Neural cell (in vitro differentiated cells): ENCODE measurements at regions not wholly inside any gene's neighbourhood (a gene's known extent, or its start where the extent isn't known, plus 50 kb on each side); places are given as distances from the start of the nearest gene placed in this dataset.

Source experiments
- EP300 ChIP-seq: fragments of 450-650 bp; conservative IDR thresholded peaks from 2 replicates; pipeline ENCODE4 v1.6.1; 2014; ENCODE audit warnings: antibody characterized with exemption, mild to moderate bottlenecking, moderate library complexity; ENCODE audit not compliant: poor library complexity, severe bottlenecking
- EZH2 ChIP-seq: fragments of 200-600, 300-800 bp; shearing (Covaris generic), sonication (generic); IDR thresholded peaks from 2 replicates; pipeline ENCODE4 v1.6.1; 2014; ENCODE audit warnings: antibody characterized with exemption, low read length, borderline replicate concordance, mild to moderate bottlenecking; ENCODE audit not compliant: insufficient read depth, poor library complexity, severe bottlenecking
- MXI1 ChIP-seq: fragments of 450-650 bp; conservative IDR thresholded peaks from 2 replicates; pipeline ENCODE4 v1.6.1; 2014; ENCODE audit warnings: antibody characterized with exemption, mild to moderate bottlenecking; ENCODE audit not compliant: poor library complexity, severe bottlenecking
- POLR2AphosphoS5 ChIP-seq: IDR thresholded peaks from 2 replicates; pipeline ENCODE4 v1.6.1; 2012
- REST ChIP-seq: IDR thresholded peaks from 2 replicates; pipeline ENCODE4 v1.6.1; 2012; ENCODE audit warnings: borderline replicate concordance
- SMC3 ChIP-seq: fragments of 450-650 bp; conservative IDR thresholded peaks from 2 replicates; pipeline ENCODE4 v1.6.1; 2014; ENCODE audit warnings: antibody characterized with exemption, mild to moderate bottlenecking, moderate library complexity; ENCODE audit not compliant: poor library complexity
- TAF1 ChIP-seq: IDR thresholded peaks from 2 replicates; pipeline ENCODE4 v1.6.1; 2012; ENCODE audit warnings: low read depth
- TF ChIP-seq, protein P1 (sequence below): fragments of 450-650 bp; IDR thresholded peaks from 2 replicates; pipeline ENCODE4 v1.5.1; 2014; ENCODE audit warnings: antibody characterized with exemption, mild to moderate bottlenecking, moderate library complexity; ENCODE audit not compliant: poor library complexity, severe bottlenecking

DNA sequence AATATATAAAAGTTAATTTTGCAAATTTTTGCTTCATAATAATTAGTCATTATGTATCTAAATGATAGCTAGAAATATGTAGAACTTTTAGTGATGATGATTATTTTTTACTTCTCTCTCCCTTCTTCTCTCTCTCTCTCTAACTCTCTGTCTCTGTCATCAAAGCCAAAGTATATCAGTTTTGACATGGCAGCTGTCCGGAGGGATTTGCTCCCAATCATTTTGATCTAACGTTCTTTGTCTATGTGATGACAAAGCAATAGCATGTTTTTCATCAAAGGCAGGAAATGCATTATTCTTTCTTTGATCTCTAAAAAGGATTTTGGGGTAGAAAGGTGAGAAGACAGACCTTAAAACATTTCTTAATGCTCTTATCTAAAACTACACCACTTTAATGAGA is 402.1 kb downstream of the PDGFC start:
- TF ChIP-seq, protein P1, sequence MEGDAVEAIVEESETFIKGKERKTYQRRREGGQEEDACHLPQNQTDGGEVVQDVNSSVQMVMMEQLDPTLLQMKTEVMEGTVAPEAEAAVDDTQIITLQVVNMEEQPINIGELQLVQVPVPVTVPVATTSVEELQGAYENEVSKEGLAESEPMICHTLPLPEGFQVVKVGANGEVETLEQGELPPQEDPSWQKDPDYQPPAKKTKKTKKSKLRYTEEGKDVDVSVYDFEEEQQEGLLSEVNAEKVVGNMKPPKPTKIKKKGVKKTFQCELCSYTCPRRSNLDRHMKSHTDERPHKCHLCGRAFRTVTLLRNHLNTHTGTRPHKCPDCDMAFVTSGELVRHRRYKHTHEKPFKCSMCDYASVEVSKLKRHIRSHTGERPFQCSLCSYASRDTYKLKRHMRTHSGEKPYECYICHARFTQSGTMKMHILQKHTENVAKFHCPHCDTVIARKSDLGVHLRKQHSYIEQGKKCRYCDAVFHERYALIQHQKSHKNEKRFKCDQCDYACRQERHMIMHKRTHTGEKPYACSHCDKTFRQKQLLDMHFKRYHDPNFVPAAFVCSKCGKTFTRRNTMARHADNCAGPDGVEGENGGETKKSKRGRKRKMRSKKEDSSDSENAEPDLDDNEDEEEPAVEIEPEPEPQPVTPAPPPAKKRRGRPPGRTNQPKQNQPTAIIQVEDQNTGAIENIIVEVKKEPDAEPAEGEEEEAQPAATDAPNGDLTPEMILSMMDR, result no peak
- TF ChIP-seq POLR2AphosphoS5 (peak; percentile 41), TAF1 (no peak), EZH2 (no peak), REST (no peak), EP300 (peak; percentile 52), SMC3 (no peak), MXI1 (no peak)
